Uterus (tissue), 3 donors: ENCODE measurements at regions not wholly inside any gene's neighbourhood (a gene's known extent, or its start where the extent isn't known, plus 50 kb on each side); places are given as distances from the start of the nearest gene placed in this dataset.

Experiments used
- DNase-seq, 2 donors: peaks; one replicate each; pipeline ENCODE4 v3.0.0-alpha.2; 2019 to 2020
- H3K27ac ChIP-seq, 2 donors: fragments of 200-600 bp; sonication (generic); 1 replicate in 1 of 2; 2 replicates in 1 of 2; pipeline ENCODE4 v1.5.1; 2016 to 2018
- H3K27me3 ChIP-seq, 2 donors: fragments of 200-600 bp; sonication (generic); one replicate each; pipeline ENCODE4 v1.5.1; 2018 to 2019; ENCODE audit warnings: control low read depth in 1 of 2
- H3K36me3 ChIP-seq, 2 donors: fragments of 200-600 bp; sonication (generic); one replicate each; pipeline ENCODE4 v1.5.1; 2019; ENCODE audit warnings: control low read depth in 1 of 2
- H3K4me1 ChIP-seq, 2 donors: fragments of 200-600 bp; sonication (generic); one replicate each; pipeline ENCODE4 v1.5.1; 2018 to 2019; ENCODE audit warnings: control low read depth in 1 of 2
- H3K4me3 ChIP-seq, 2 donors: fragments of 200-600 bp; sonication (generic); 1 replicate in 1 of 2; 2 replicates in 1 of 2; pipeline ENCODE4 v1.5.1; 2018 to 2019; ENCODE audit warnings: mild to moderate bottlenecking in 1 of 2
- H3K9me3 ChIP-seq, 2 donors: fragments of 200-600 bp; sonication (generic); one replicate each; pipeline ENCODE4 v1.5.1; 2019; ENCODE audit warnings: control low read depth in 1 of 2
- CTCF ChIP-seq, 4 experiments: fragments of 200-600 bp in 2 of 4; fragments of 450-650 bp in 2 of 4; sonication (generic) in 2 of 4; IDR thresholded peaks; one replicate each; pipeline ENCODE4 v1.5.1; 2016 to 2019; ENCODE audit warnings: antibody characterized with exemption in 4 of 4, mild to moderate bottlenecking in 2 of 4, moderate library complexity in 1 of 4
- POLR2A ChIP-seq, 2 donors: fragments of 450-650 bp; IDR thresholded peaks; one replicate each; pipeline ENCODE4 v1.6.1; 2016; ENCODE audit warnings: antibody characterized with exemption in 2 of 2, mild to moderate bottlenecking in 1 of 2, moderate library complexity in 1 of 2
- intact Hi-C: fragments of 100-400 bp; cut with DNase I; formaldehyde crosslinking; loops from one replicate; pipeline ENCODE4 v1.15.1; 2023; ENCODE audit warnings: low total_unique reads
- donor health status: DM: yes; HTN: yes; CAD: no.

GRCh38 chr5:105817914-105818313 is 1852.8 kb downstream of the EFNA5 start:
- H3K27ac ChIP-seq = no peak overlapping the region
- no peaks in the 10 kb centered on the region for H3K4me1 ChIP-seq
- H3K9me3 ChIP-seq = no peaks in the 10 kb centered on the region
- H3K36me3 ChIP-seq = no peaks in the 10 kb centered on the region
- no peaks in the 10 kb centered on the region for H3K27me3 ChIP-seq
- DNase-seq = no peak
- H3K4me3 ChIP-seq = no peak overlapping the region
- intact Hi-C loops = no loop called here
- TF ChIP-seq POLR2A (IDR thresholded peaks at IDR 0.05) = no peak
- TF ChIP-seq CTCF (IDR thresholded peaks at IDR 0.05) = no peak

GRCh38 chr5:105817416-105817815 is 1853.3 kb downstream of the EFNA5 start:
- no peak for DNase-seq
- no peaks in the 10 kb centered on the region for H3K36me3 ChIP-seq
- H3K27ac ChIP-seq = no peak overlapping the region
- no peaks in the 10 kb centered on the region for H3K27me3 ChIP-seq
- H3K4me3 ChIP-seq = no peak overlapping the region
- no peak for TF ChIP-seq POLR2A (IDR thresholded peaks at IDR 0.05)
- TF ChIP-seq CTCF (IDR thresholded peaks at IDR 0.05) = no peak
- no peaks in the 10 kb centered on the region for H3K4me1 ChIP-seq
- intact Hi-C loops = no loop called here
- H3K9me3 ChIP-seq = no peaks in the 10 kb centered on the region

- Histone ChIP-seq H3K27ac (no peak overlapping the region), H3K4me1 (no peaks in the 10 kb centered on the region), H3K27me3 (no peaks in the 10 kb centered on the region), H3K4me3 (no peak overlapping the region), H3K36me3 (no peaks in the 10 kb centered on the region), H3K9me3 (no peaks in the 10 kb centered on the region)
- TF ChIP-seq CTCF (IDR thresholded peaks at IDR 0.05) = no peak
- no peak for TF ChIP-seq POLR2A (IDR thresholded peaks at IDR 0.05)
- intact Hi-C loops = no loop called here
- DNase-seq = no peak
These were observed 1853.8 kb downstream of the EFNA5 start for GRCh38 chr5:105816961-105817360.

GRCh38 chr5:105812304-105812703 is 1858.4 kb downstream of the EFNA5 start:
- intact Hi-C loops = no loop called here
- no peaks in the 10 kb centered on the region for H3K36me3 ChIP-seq
- TF ChIP-seq CTCF (IDR thresholded peaks at IDR 0.05) (no peak), POLR2A (IDR thresholded peaks at IDR 0.05) (no peak)

DNA sequence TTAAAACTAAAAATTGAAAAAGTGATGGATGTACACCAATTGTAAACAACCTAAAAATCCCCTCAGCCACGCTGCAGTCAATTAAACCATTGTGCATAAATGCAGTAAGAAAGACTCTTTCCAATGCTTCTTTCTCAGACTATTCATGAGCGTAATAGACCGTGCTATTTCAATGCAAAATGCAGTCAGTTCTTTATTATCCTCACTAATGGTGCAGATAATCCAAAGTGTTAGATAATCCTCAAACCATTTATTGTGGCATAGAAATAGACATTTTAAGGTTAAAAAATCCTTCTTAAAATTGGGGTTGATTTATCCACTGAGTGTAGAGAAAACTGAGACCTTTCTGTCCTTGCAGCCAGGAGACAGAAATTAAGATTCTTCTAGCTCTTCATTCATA is 1862.8 kb downstream of the EFNA5 start:
- DNase-seq = no peak
- Histone ChIP-seq H3K27ac (no peak overlapping the region), H3K4me3 (no peak overlapping the region), H3K36me3 (no peaks in the 10 kb centered on the region), H3K4me1 (no peaks in the 10 kb centered on the region), H3K9me3 (no peaks in the 10 kb centered on the region), H3K27me3 (no peaks in the 10 kb centered on the region)
- TF ChIP-seq CTCF (IDR thresholded peaks at IDR 0.05) (no peak), POLR2A (IDR thresholded peaks at IDR 0.05) (no peak)
- intact Hi-C loops = no loop called here

More at GRCh38 chr5:105812304-105812703, 1858.4 kb downstream of the EFNA5 start:
- H3K27me3 ChIP-seq = no peaks in the 10 kb centered on the region
- H3K27ac ChIP-seq = no peak overlapping the region
- no peaks in the 10 kb centered on the region for H3K9me3 ChIP-seq
- no peak for DNase-seq
- H3K4me3 ChIP-seq = no peak overlapping the region
- no peaks in the 10 kb centered on the region for H3K4me1 ChIP-seq
